GM23248 (cell line): ENCODE measurements at regions not wholly inside any gene's neighbourhood (a gene's known extent, or its start where the extent isn't known, plus 50 kb on each side); places are given as distances from the start of the nearest gene placed in this dataset.

Experiments used
- EZH2 ChIP-seq: fragments of 200-600 bp; sonication (generic); IDR thresholded peaks from 2 replicates; pipeline ENCODE4 v1.6.1; 2018; ENCODE audit warnings: antibody characterized with exemption, mild to moderate bottlenecking; ENCODE audit not compliant: insufficient read depth, poor library complexity, severe bottlenecking
- EZH2phosphoT487 ChIP-seq: fragments of 200-600 bp; sonication (generic); IDR thresholded peaks from 2 replicates; pipeline ENCODE4 v1.6.1; 2018; ENCODE audit warnings: antibody characterized with exemption, moderate library complexity, mild to moderate bottlenecking, low read depth; ENCODE audit not compliant: insufficient read depth

GRCh38 chr1:177793900-177794299 is 176.0 kb downstream of the SEC16B start:
- no peak for TF ChIP-seq EZH2
- no peak for TF ChIP-seq EZH2phosphoT487
